HEK293 (cell line): ENCODE measurements at regions not wholly inside any gene's neighbourhood (a gene's known extent, or its start where the extent isn't known, plus 50 kb on each side); places are given as distances from the start of the nearest gene placed in this dataset.
A peak's percentile ranks its signal among the peaks of the same experiment; 100 is the strongest.

Experiments used
- CTCF ChIA-PET: fragments of 350-600 bp; formaldehyde crosslinking; extraction: SDS; loops from one replicate; lab custom pipeline; 2021; ENCODE audit warnings: antibody characterized with exemption; lab: Yijun Ruan, JAX
- POLR2A ChIA-PET: fragments of 300-600 bp; formaldehyde crosslinking; extraction: SDS; loops from one replicate; lab custom pipeline; 2020; ENCODE audit warnings: antibody characterized with exemption, inconsistent platforms; lab: Yijun Ruan, JAX
- H3K27ac ChIP-seq: fragments of 200-500 bp; sonication (Bioruptor generic); 2 replicates; pipeline ENCODE4 v1.5.1; 2014; ENCODE audit warnings: low read depth, low read length, control low read depth, inconsistent platforms; ENCODE audit errors: extremely low read depth
- H3K36me3 ChIP-seq, 2 experiments: fragments of 200-500 bp in 1 of 2; sonication (Bioruptor generic) in 1 of 2; 1 replicate in 1 of 2; 2 replicates in 1 of 2; pipeline ENCODE4 v1.5.1; 2014 to 2017; ENCODE audit warnings: inconsistent platforms in 2 of 2, low read length in 2 of 2; ENCODE audit not compliant: control insufficient read depth in 2 of 2, insufficient read depth in 1 of 2
- H3K4me1 ChIP-seq: fragments of 200-500 bp; sonication (Bioruptor generic); 2 replicates; pipeline ENCODE4 v1.5.1; 2014; ENCODE audit warnings: mild to moderate bottlenecking, low read length, inconsistent platforms; ENCODE audit not compliant: control insufficient read depth, insufficient read depth
- H3K4me3 ChIP-seq: 2 replicates; pipeline ENCODE4 v1.5.1; 2011; ENCODE audit warnings: low read depth, mild to moderate bottlenecking, control low read depth, low read length, moderate library complexity
- H3K9me3 ChIP-seq: fragments of 200-500 bp; sonication (Bioruptor generic); 2 replicates; pipeline ENCODE4 v1.5.1; 2014; ENCODE audit warnings: low read depth, low read length, inconsistent platforms; ENCODE audit not compliant: control insufficient read depth, insufficient read depth
- ATF2 ChIP-seq: fragments of 450-650 bp; formaldehyde crosslinking; IDR thresholded peaks from 2 replicates; pipeline ENCODE4 v1.5.1; 2016; ENCODE audit warnings: missing biosample characterization, missing genetic modification characterization, low read depth
- EGR2 ChIP-seq: fragments of 450-650 bp; formaldehyde crosslinking; IDR thresholded peaks from 2 replicates; pipeline ENCODE4 v1.5.1; 2016; ENCODE audit warnings: low read depth, missing biosample characterization, missing genetic modification characterization
- KLF9 ChIP-seq: fragments of 450-650 bp; formaldehyde crosslinking; IDR thresholded peaks from 2 replicates; pipeline ENCODE4 v1.5.1; 2016; ENCODE audit warnings: missing biosample characterization, missing genetic modification characterization, low read depth
- SCRT1 ChIP-seq: fragments of 450-650 bp; formaldehyde crosslinking; IDR thresholded peaks from 2 replicates; pipeline ENCODE4 v1.5.1; 2016; ENCODE audit warnings: missing biosample characterization, missing genetic modification characterization, borderline replicate concordance
- SETDB1 ChIP-seq: IDR thresholded peaks from one replicate; pipeline ENCODE4 v1.6.1; 2017; ENCODE audit warnings: mild to moderate bottlenecking, low read length, moderate library complexity, mixed read lengths; ENCODE audit not compliant: insufficient read length
- WT1 ChIP-seq: fragments of 450-650 bp; formaldehyde crosslinking; IDR thresholded peaks from 2 replicates; pipeline ENCODE4 v1.5.1; 2016; ENCODE audit warnings: missing biosample characterization, missing genetic modification characterization
- ZBTB1 ChIP-seq: fragments of 450-650 bp; formaldehyde crosslinking; IDR thresholded peaks from 2 replicates; pipeline ENCODE4 v1.5.1; 2016; ENCODE audit warnings: missing biosample characterization, missing genetic modification characterization
- ZBTB48 ChIP-seq: fragments of 450-650 bp; formaldehyde crosslinking; IDR thresholded peaks from 2 replicates; pipeline ENCODE4 v1.5.1; 2016; ENCODE audit warnings: missing biosample characterization, missing genetic modification characterization
- ZBTB6 ChIP-seq: fragments of 450-650 bp; formaldehyde crosslinking; IDR thresholded peaks from 2 replicates; pipeline ENCODE4 v1.5.1; 2017; ENCODE audit warnings: missing biosample characterization, missing genetic modification characterization
- ZNF138 ChIP-seq: fragments of 450-650 bp; formaldehyde crosslinking; IDR thresholded peaks from 2 replicates; pipeline ENCODE4 v1.5.1; 2016; ENCODE audit warnings: missing biosample characterization, missing genetic modification characterization, borderline replicate concordance
- ZNF18 ChIP-seq: fragments of 450-650 bp; formaldehyde crosslinking; IDR thresholded peaks from 2 replicates; pipeline ENCODE4 v1.5.1; 2016; ENCODE audit warnings: missing biosample characterization, missing genetic modification characterization
- ZNF280C ChIP-seq: fragments of 450-650 bp; formaldehyde crosslinking; IDR thresholded peaks from 2 replicates; pipeline ENCODE4 v1.5.1; 2016; ENCODE audit warnings: missing biosample characterization, missing genetic modification characterization
- ZNF335 ChIP-seq: fragments of 450-650 bp; formaldehyde crosslinking; conservative IDR thresholded peaks from 2 replicates; pipeline ENCODE4 v1.5.1; 2016; ENCODE audit warnings: missing biosample characterization, missing genetic modification characterization
- ZNF354C ChIP-seq: fragments of 450-650 bp; formaldehyde crosslinking; IDR thresholded peaks from 2 replicates; pipeline ENCODE4 v1.5.1; 2016; ENCODE audit warnings: missing biosample characterization, missing genetic modification characterization, low read depth, borderline replicate concordance
- ZNF366 ChIP-seq: fragments of 450-650 bp; formaldehyde crosslinking; conservative IDR thresholded peaks from 2 replicates; pipeline ENCODE4 v1.5.1; 2016; ENCODE audit warnings: missing biosample characterization, missing genetic modification characterization
- ZNF423 ChIP-seq: fragments of 450-650 bp; formaldehyde crosslinking; IDR thresholded peaks from 2 replicates; pipeline ENCODE4 v1.5.1; 2016; ENCODE audit warnings: missing biosample characterization, missing genetic modification characterization
- ZNF501 ChIP-seq: fragments of 450-650 bp; formaldehyde crosslinking; IDR thresholded peaks from 2 replicates; pipeline ENCODE4 v1.5.1; 2016; ENCODE audit warnings: missing biosample characterization, missing genetic modification characterization
- ZNF560 ChIP-seq: fragments of 450-650 bp; formaldehyde crosslinking; IDR thresholded peaks from 2 replicates; pipeline ENCODE4 v1.5.1; 2017; ENCODE audit warnings: missing biosample characterization, missing genetic modification characterization, borderline replicate concordance
- ZNF645 ChIP-seq: fragments of 450-650 bp; formaldehyde crosslinking; IDR thresholded peaks from 2 replicates; pipeline ENCODE4; 2016; ENCODE audit warnings: missing biosample characterization, missing genetic modification characterization
- ZNF664 ChIP-seq: fragments of 450-650 bp; formaldehyde crosslinking; IDR thresholded peaks from 2 replicates; pipeline ENCODE4 v1.5.1; 2016; ENCODE audit warnings: missing biosample characterization, missing genetic modification characterization
- ZSCAN30 ChIP-seq: fragments of 450-650 bp; IDR thresholded peaks from 2 replicates; pipeline ENCODE4 v1.5.1; 2018; ENCODE audit warnings: missing biosample characterization, mild to moderate bottlenecking, missing genetic modification characterization, moderate library complexity

GRCh38 chr6:140915103-140915502 lies 1217.6 kb upstream of the GJE1 start:
- ChIA-PET CTCF (interaction anchor here (0.6 to 1.0 kb wide), 3 partner anchors 22 to 178 kb away, joined by 3 to 5 read pairs (median 3); no protein-coding TSS in a partner anchor), POLR2A (no interaction called here)
- peak; percentile 79 for TF ChIP-seq ATF2 (tag by site-specific recombination)
- no peak for TF ChIP-seq ZNF501
- 0 out of 2 replicates have a peak, but pooled peaks have one; percentile 9 for TF ChIP-seq ZNF335 (tag by site-specific recombination)
- H3K4me1 ChIP-seq, result no peaks in the 10 kb centered on the region
- no peak overlapping the region for H3K4me3 ChIP-seq
- H3K27ac ChIP-seq, result no peak overlapping the region
- no peaks in the 10 kb centered on the region for H3K9me3 ChIP-seq
- no peaks in the 10 kb centered on the region for H3K36me3 ChIP-seq

GRCh38 chr6:140912686-140913085 lies 1220.0 kb upstream of the GJE1 start:
- Histone ChIP-seq H3K4me3 (no peak overlapping the region), H3K27ac (no peak overlapping the region), H3K9me3 (no peaks in the 10 kb centered on the region), H3K4me1 (no peaks in the 10 kb centered on the region), H3K36me3 (no peaks in the 10 kb centered on the region)
- ChIA-PET POLR2A (no interaction called here), CTCF (no interaction called here)
- TF ChIP-seq ZBTB48 (tag by site-specific recombination), result no peak
- TF ChIP-seq WT1 (tag by site-specific recombination), result no peak
- peak; percentile 22 for TF ChIP-seq SETDB1

- ChIA-PET CTCF (interaction anchor here (0.7 to 1.1 kb wide), 2 partner anchors 12 to 105 kb away, joined by 3 to 5 read pairs; no protein-coding TSS in a partner anchor), POLR2A (no interaction called here)
- TF ChIP-seq SCRT1 (tag by site-specific recombination) (no peak), ZNF18 (tag by site-specific recombination) (no peak), ZNF560 (tag by site-specific recombination) (no peak), KLF9 (no peak), ZNF664 (no peak), ZBTB1 (tag by site-specific recombination) (no peak), ATF2 (tag by site-specific recombination) (no peak), EGR2 (tag by site-specific recombination) (no peak), ZSCAN30 (tag by site-specific recombination) (no peak), ZNF645 (tag by site-specific recombination) (no peak), ZBTB6 (tag by site-specific recombination) (no peak), ZNF354C (tag by site-specific recombination) (no peak), ZNF280C (no peak), ZNF423 (tag by site-specific recombination) (no peak), ZNF366 (no peak), ZNF138 (tag by site-specific recombination) (no peak)
Measured at GRCh38 chr6:140909625-140910024, 1223.1 kb upstream of the GJE1 start.

More at GRCh38 chr6:140909625-140910024, 1223.1 kb upstream of the GJE1 start:
- no peaks in the 10 kb centered on the region for H3K9me3 ChIP-seq
- H3K4me3 ChIP-seq, result no peak overlapping the region
- no peaks in the 10 kb centered on the region for H3K36me3 ChIP-seq
- no peaks in the 10 kb centered on the region for H3K4me1 ChIP-seq
- H3K27ac ChIP-seq, result no peak overlapping the region
